ENCODE measurements at regions not wholly inside any gene's neighbourhood (a gene's known extent, or its start where the extent isn't known, plus 50 kb on each side); places are given as distances from the start of the nearest gene placed in this dataset.

DNA sequence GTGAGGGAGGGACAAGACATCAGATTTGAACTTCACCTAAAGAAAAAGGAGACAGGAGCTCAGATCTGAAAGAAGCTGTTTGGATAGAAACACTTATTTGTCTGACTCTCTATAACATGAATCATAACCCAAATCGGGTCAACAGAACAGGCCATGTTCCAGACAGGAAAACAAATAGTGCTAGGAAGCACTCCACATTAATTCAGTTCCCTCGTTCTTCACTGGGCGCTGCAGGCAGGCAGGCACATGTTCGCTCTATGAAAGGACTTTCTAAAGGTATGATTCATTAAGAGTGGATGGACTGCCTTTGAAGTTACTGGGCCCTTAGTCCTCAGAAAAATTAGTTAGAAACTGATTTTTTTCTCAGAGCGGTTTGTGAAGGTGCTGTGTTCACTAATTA lies 137.5 kb upstream of the TRPC6 start:
- TF ChIP-seq MAX (IDR thresholded peaks at IDR 0.05; ENCODE audit: insufficient read depth, insufficient read length) (no peak), MYC (IDR thresholded peaks at IDR 0.05; ENCODE audit: low read depth, low read length) (no peak), POLR2A (IDR thresholded peaks at IDR 0.05; ENCODE audit: low read depth, low read length) (no peak), POLR2AphosphoS5 (IDR thresholded peaks at IDR 0.05; ENCODE audit: insufficient read depth, low read depth, low read length) (no peak)
- TF ChIP-seq, protein P1, sequence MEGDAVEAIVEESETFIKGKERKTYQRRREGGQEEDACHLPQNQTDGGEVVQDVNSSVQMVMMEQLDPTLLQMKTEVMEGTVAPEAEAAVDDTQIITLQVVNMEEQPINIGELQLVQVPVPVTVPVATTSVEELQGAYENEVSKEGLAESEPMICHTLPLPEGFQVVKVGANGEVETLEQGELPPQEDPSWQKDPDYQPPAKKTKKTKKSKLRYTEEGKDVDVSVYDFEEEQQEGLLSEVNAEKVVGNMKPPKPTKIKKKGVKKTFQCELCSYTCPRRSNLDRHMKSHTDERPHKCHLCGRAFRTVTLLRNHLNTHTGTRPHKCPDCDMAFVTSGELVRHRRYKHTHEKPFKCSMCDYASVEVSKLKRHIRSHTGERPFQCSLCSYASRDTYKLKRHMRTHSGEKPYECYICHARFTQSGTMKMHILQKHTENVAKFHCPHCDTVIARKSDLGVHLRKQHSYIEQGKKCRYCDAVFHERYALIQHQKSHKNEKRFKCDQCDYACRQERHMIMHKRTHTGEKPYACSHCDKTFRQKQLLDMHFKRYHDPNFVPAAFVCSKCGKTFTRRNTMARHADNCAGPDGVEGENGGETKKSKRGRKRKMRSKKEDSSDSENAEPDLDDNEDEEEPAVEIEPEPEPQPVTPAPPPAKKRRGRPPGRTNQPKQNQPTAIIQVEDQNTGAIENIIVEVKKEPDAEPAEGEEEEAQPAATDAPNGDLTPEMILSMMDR (IDR thresholded peaks at IDR 0.05; ENCODE audit: extremely low read depth in 1 of 2, insufficient read depth in 1 of 2, low read depth in 1 of 2, low read length in 2 of 2) = no peak

Data from endothelial cell of umbilical vein (primary cell).